HG02938 (cell line): ENCODE measurements at regions not wholly inside any gene's neighbourhood (a gene's known extent, or its start where the extent isn't known, plus 50 kb on each side); places are given as distances from the start of the nearest gene placed in this dataset.

Source experiments
- ATAC-seq: cut with Tn5 transposase; IDR thresholded peaks from one replicate; pipeline ENCODE4 v1.9.1; 2021; ENCODE audit warnings: mild to moderate bottlenecking, moderate library complexity; ENCODE audit not compliant: unreplicated experiment

GRCh38 chr4:125994430-125994829 lies 679.7 kb downstream of the FAT4 start:
- ATAC-seq: no peak

- no peak for ATAC-seq
These were observed 690.2 kb downstream of the FAT4 start for GRCh38 chr4:126004941-126005340.

GRCh38 chr4:126007142-126007541 lies 692.4 kb downstream of the FAT4 start:
- no peak for ATAC-seq

- ATAC-seq: no peak
These were observed 698.0 kb downstream of the FAT4 start for GRCh38 chr4:126012691-126013290.

- ATAC-seq: no peak
These were observed 703.5 kb downstream of the FAT4 start for GRCh38 chr4:126018274-126018673.

GRCh38 chr4:126023896-126024295 lies 709.1 kb downstream of the FAT4 start:
- no peak for ATAC-seq

- ATAC-seq: no peak
These were observed 712.8 kb downstream of the FAT4 start for GRCh38 chr4:126027601-126028000.

GRCh38 chr4:126028876-126029275 lies 714.1 kb downstream of the FAT4 start:
- ATAC-seq: no peak

GRCh38 chr4:126037231-126037630 lies 722.5 kb downstream of the FAT4 start:
- no peak for ATAC-seq

GRCh38 chr4:126038502-126039144 lies 723.9 kb downstream of the FAT4 start:
- no peak for ATAC-seq

- no peak for ATAC-seq
These were observed 731.4 kb downstream of the FAT4 start for GRCh38 chr4:126046081-126046614.

- no peak for ATAC-seq
These were observed 732.4 kb downstream of the FAT4 start for GRCh38 chr4:126047114-126047513.

GRCh38 chr4:126051689-126052424 lies 737.1 kb downstream of the FAT4 start:
- no peak for ATAC-seq

- ATAC-seq: no peak
These were observed 741.4 kb downstream of the FAT4 start for GRCh38 chr4:126056116-126056650.

GRCh38 chr4:126057371-126057770 lies 742.6 kb downstream of the FAT4 start:
- ATAC-seq: no peak

GRCh38 chr4:126058596-126058995 lies 743.8 kb downstream of the FAT4 start:
- ATAC-seq: no peak

- ATAC-seq: no peak
These were observed 746.9 kb downstream of the FAT4 start for GRCh38 chr4:126061655-126062054.

- no peak for ATAC-seq
These were observed 750.3 kb downstream of the FAT4 start for GRCh38 chr4:126065016-126065415.

GRCh38 chr4:126071346-126072333 lies 756.9 kb downstream of the FAT4 start:
- ATAC-seq: no peak

GRCh38 chr4:126081336-126081735 lies 766.6 kb downstream of the FAT4 start:
- no peak for ATAC-seq
